OCI-LY7 (cell line): ENCODE measurements at regions not wholly inside any gene's neighbourhood (a gene's known extent, or its start where the extent isn't known, plus 50 kb on each side); places are given as distances from the start of the nearest gene placed in this dataset.

Source experiments
- BruUV-seq: library from RNA; stranded (reverse); fragments of 400-500 nt; replicated peaks from 2 replicates; lab custom pipeline; 2021; lab: Mats Ljungman, UMichigan
- CTCF ChIA-PET: fragments of 300-600 bp; sonication (Branson Sonifier 250); formaldehyde crosslinking; loops from one replicate; lab custom pipeline; 2022; ENCODE audit warnings: antibody characterized with exemption; ENCODE audit not compliant: unreplicated experiment; lab: Charles Lee
- POLR2A ChIA-PET: fragments of 300-600 bp; sonication (Branson Sonifier 250); formaldehyde crosslinking; loops from one replicate; lab custom pipeline; 2022; ENCODE audit warnings: antibody characterized with exemption; lab: Charles Lee
- DNase-seq: peaks from one replicate; pipeline ENCODE4 v3.0.0-alpha.2; 2015; ENCODE audit warnings: low spot score
- H2AFZ ChIP-seq: fragments of 200-600 bp; sonication (generic), shearing (Covaris generic); 2 replicates; pipeline ENCODE4 v1.6.1; 2014; ENCODE audit warnings: mild to moderate bottlenecking, antibody characterized with exemption, low read length, moderate library complexity
- H3K27ac ChIP-seq: fragments of 200-600 bp; sonication (generic); 2 replicates; pipeline ENCODE4 v1.5.1; 2014; ENCODE audit warnings: mixed run types, low read depth, mild to moderate bottlenecking, moderate library complexity, low read length, inconsistent platforms; ENCODE audit not compliant: poor library complexity, severe bottlenecking
- H3K36me3 ChIP-seq: fragments of 200-600 bp; sonication (generic); 2 replicates; pipeline ENCODE4 v1.6.1; 2014; ENCODE audit warnings: mild to moderate bottlenecking, antibody characterized with exemption, low read length, moderate library complexity, mixed read lengths; ENCODE audit not compliant: insufficient read depth
- H3K4me1 ChIP-seq: fragments of 200-600 bp; sonication (generic); 2 replicates; pipeline ENCODE4 v1.5.1; 2014; ENCODE audit warnings: mild to moderate bottlenecking, low read length; ENCODE audit not compliant: insufficient read depth, poor library complexity, severe bottlenecking
- H3K4me2 ChIP-seq: fragments of 200-600 bp; sonication (generic); 2 replicates; pipeline ENCODE4 v1.6.1; 2014; ENCODE audit warnings: mild to moderate bottlenecking, low read length
- H3K4me3 ChIP-seq: fragments of 200-600 bp; sonication (generic); 2 replicates; pipeline ENCODE4 v1.5.1; 2014; ENCODE audit warnings: mild to moderate bottlenecking, low read depth, low read length; ENCODE audit not compliant: poor library complexity, severe bottlenecking
- H3K79me2 ChIP-seq: fragments of 200-600 bp; sonication (generic); 2 replicates; pipeline ENCODE4 v1.6.1; 2016; ENCODE audit warnings: low read depth, mild to moderate bottlenecking, low read length, moderate library complexity, mixed read lengths; ENCODE audit not compliant: insufficient read depth
- H3K9me2 ChIP-seq: fragments of 200-600 bp; sonication (generic); 2 replicates; pipeline ENCODE4 v1.6.1; 2016; ENCODE audit warnings: mild to moderate bottlenecking, low read length, mixed read lengths; ENCODE audit not compliant: insufficient read depth
- H3K9me3 ChIP-seq: fragments of 200-600 bp; sonication (generic); 2 replicates; pipeline ENCODE4 v1.6.1; 2014; ENCODE audit warnings: mild to moderate bottlenecking, mixed run types, low read length, mixed read lengths
- H4K20me1 ChIP-seq: fragments of 200-600 bp; sonication (generic); 2 replicates; pipeline ENCODE4 v1.6.1; 2014; ENCODE audit warnings: mild to moderate bottlenecking, antibody characterized with exemption, low read length, moderate library complexity, mixed read lengths; ENCODE audit not compliant: insufficient read depth
- EZH2phosphoT487 ChIP-seq: fragments of 200-600 bp; sonication (generic); IDR thresholded peaks from 2 replicates; pipeline ENCODE4 v1.6.1; 2018; ENCODE audit warnings: low read depth, borderline replicate concordance, mild to moderate bottlenecking, mixed run types, antibody characterized with exemption, low read length, moderate library complexity, mixed read lengths
- intact Hi-C: fragments of 100-400 bp; cut with micrococcal nuclease; formaldehyde crosslinking; loops from one replicate; pipeline ENCODE4 v1.10.0; 2022; ENCODE audit not compliant: unreplicated experiment
- TF ChIP-seq, protein P1 (sequence below): fragments of 200-600 bp; sonication (generic); conservative IDR thresholded peaks from 2 replicates; pipeline ENCODE4 v1.5.1; 2014; ENCODE audit warnings: mild to moderate bottlenecking, antibody characterized with exemption, low read length, moderate library complexity, mixed read lengths

GRCh38 chr6:8944548-8944947 lies 509.2 kb upstream of the SLC35B3 start:
- no peaks in the 10 kb centered on the region for H3K9me3 ChIP-seq

GRCh38 chr6:8943073-8943472 lies 507.7 kb upstream of the SLC35B3 start:
- Histone ChIP-seq H3K4me1 (no peaks in the 10 kb centered on the region), H2AFZ (no peak overlapping the region), H3K36me3 (no peaks in the 10 kb centered on the region), H3K4me2 (no peak overlapping the region), H3K27ac (no peak overlapping the region), H3K79me2 (no peaks in the 10 kb centered on the region), H3K4me3 (no peak overlapping the region), H4K20me1 (no peaks in the 10 kb centered on the region), H3K9me2 (no peaks in the 10 kb centered on the region), H3K9me3 (no peaks in the 10 kb centered on the region)
- ChIA-PET POLR2A (interaction anchor here (1.6 kb wide), 1 partner anchor 641 kb away, joined by 3 read pairs; no protein-coding TSS in a partner anchor), CTCF (no interaction called here)
- BruUV-seq = no TSS peak
- DNase-seq = no peak
- TF ChIP-seq, protein P1, sequence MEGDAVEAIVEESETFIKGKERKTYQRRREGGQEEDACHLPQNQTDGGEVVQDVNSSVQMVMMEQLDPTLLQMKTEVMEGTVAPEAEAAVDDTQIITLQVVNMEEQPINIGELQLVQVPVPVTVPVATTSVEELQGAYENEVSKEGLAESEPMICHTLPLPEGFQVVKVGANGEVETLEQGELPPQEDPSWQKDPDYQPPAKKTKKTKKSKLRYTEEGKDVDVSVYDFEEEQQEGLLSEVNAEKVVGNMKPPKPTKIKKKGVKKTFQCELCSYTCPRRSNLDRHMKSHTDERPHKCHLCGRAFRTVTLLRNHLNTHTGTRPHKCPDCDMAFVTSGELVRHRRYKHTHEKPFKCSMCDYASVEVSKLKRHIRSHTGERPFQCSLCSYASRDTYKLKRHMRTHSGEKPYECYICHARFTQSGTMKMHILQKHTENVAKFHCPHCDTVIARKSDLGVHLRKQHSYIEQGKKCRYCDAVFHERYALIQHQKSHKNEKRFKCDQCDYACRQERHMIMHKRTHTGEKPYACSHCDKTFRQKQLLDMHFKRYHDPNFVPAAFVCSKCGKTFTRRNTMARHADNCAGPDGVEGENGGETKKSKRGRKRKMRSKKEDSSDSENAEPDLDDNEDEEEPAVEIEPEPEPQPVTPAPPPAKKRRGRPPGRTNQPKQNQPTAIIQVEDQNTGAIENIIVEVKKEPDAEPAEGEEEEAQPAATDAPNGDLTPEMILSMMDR = no peak
- no peak for TF ChIP-seq EZH2phosphoT487
- intact Hi-C loops = no loop called here

More at GRCh38 chr6:8944548-8944947, 509.2 kb upstream of the SLC35B3 start:
- POLR2A ChIA-PET = interaction anchor here (0.6 to 1.0 kb wide), 3 partner anchors 21 to 1842 kb away, joined by 4 to 9 read pairs (median 4); no protein-coding TSS in a partner anchor
- Histone ChIP-seq H2AFZ (no peak overlapping the region), H4K20me1 (no peaks in the 10 kb centered on the region), H3K9me2 (no peaks in the 10 kb centered on the region), H3K79me2 (no peaks in the 10 kb centered on the region), H3K4me3 (no peak overlapping the region), H3K27ac (no peak overlapping the region), H3K4me1 (no peaks in the 10 kb centered on the region), H3K4me2 (no peak overlapping the region), H3K36me3 (no peaks in the 10 kb centered on the region)
- DNase-seq = no peak
- intact Hi-C loops = no loop called here
- CTCF ChIA-PET = no interaction called here
- no peak for TF ChIP-seq EZH2phosphoT487
- TF ChIP-seq, protein P1 = no peak
- BruUV-seq = no TSS peak

DNA sequence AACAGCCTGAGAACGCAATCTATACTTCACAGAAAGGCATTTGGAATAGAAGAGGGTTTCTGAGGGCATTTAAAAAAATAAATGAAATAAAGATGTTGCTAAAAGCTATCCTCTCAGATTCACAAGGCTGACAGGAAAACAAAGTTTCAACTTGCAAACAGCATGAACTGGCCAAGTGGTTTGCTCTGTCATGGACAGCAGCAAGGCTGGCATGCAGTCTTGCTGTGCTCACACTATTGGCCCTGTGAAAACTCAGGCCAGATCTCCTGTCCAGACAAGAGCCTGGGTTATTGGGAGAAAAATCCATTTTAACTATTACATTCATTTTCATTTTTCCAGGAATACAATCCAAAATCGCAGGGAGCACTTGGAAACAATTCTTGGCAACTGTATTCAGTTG lies 506.2 kb upstream of the SLC35B3 start:
- Histone ChIP-seq H3K79me2 (no peaks in the 10 kb centered on the region), H3K4me1 (no peaks in the 10 kb centered on the region), H3K36me3 (no peaks in the 10 kb centered on the region), H4K20me1 (no peaks in the 10 kb centered on the region), H2AFZ (no peak overlapping the region), H3K9me3 (no peaks in the 10 kb centered on the region), H3K4me3 (no peak overlapping the region), H3K27ac (no peak overlapping the region), H3K9me2 (no peaks in the 10 kb centered on the region), H3K4me2 (no peak overlapping the region)
- no peak for DNase-seq
- ChIA-PET CTCF (no interaction called here), POLR2A (no interaction called here)
- BruUV-seq = no TSS peak
- intact Hi-C loops = no loop called here
- TF ChIP-seq, protein P1 = no peak
- TF ChIP-seq EZH2phosphoT487 = no peak
